Peyer's patch (tissue), 4 donors: ENCODE measurements at regions not wholly inside any gene's neighbourhood (a gene's known extent, or its start where the extent isn't known, plus 50 kb on each side); places are given as distances from the start of the nearest gene placed in this dataset.

Experiments used
- DNase-seq, 3 donors: peaks; one replicate each; pipeline ENCODE4 v3.0.0-alpha.2; 2017 to 2019
- H3K27ac ChIP-seq, 4 donors: fragments of 200-600 bp; sonication (generic); one replicate each; pipeline ENCODE4 v1.5.1; 2016 to 2019
- H3K27me3 ChIP-seq, 2 donors: fragments of 200-600 bp; sonication (generic); one replicate each; pipeline ENCODE4 v1.5.1; 2019
- H3K36me3 ChIP-seq, 3 donors: fragments of 200-600 bp; sonication (generic); one replicate each; pipeline ENCODE4 v1.5.1; 2016 to 2019
- H3K4me1 ChIP-seq, 4 donors: fragments of 200-600 bp; sonication (generic); one replicate each; pipeline ENCODE4 v1.5.1; 2016 to 2019
- H3K4me3 ChIP-seq, 4 donors: fragments of 200-600 bp; sonication (generic); 1 replicate in 3 of 4; 2 replicates in 1 of 4; pipeline ENCODE4 v1.5.1; 2016 to 2019; ENCODE audit warnings: mild to moderate bottlenecking in 1 of 4
- H3K9me3 ChIP-seq, 4 donors: fragments of 200-600 bp; sonication (generic); one replicate each; pipeline ENCODE4 v1.5.1; 2016 to 2019; ENCODE audit warnings: mild to moderate bottlenecking in 1 of 4
- POLR2A ChIP-seq, 2 donors: fragments of 450-650 bp; IDR thresholded peaks; one replicate each; pipeline ENCODE4 v1.5.1; 2017; ENCODE audit warnings: antibody characterized with exemption in 2 of 2, mild to moderate bottlenecking in 2 of 2, moderate library complexity in 2 of 2
- TF ChIP-seq, protein P1 (sequence below), 6 experiments: fragments of 450-650 bp in 4 of 6; fragments of 200-600 bp in 2 of 6; sonication (generic) in 1 of 6; IDR thresholded peaks; one replicate each; pipeline ENCODE4 v1.5.1; 2017 to 2019; ENCODE audit warnings: antibody characterized with exemption in 6 of 6, mild to moderate bottlenecking in 3 of 6, moderate library complexity in 1 of 6

DNA sequence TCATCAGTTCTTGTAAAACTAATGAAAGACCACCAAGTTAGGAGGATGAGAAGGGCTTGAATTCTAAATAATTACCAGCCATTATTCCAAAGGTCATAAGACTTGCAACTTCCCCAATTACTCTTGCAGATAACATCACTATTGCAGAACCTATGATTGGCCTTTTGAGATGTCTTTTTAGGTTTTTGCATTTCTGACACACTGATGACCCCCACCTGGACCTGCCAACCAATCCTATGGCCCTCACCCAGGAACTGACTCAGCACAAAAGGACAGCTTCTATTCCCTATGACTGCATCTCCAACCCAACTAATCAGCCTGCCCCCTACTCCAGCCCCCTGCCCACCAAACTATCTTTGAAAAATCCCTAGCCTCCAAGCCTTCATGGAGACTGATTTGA lies 111.5 kb upstream of the COPS8 start:
- TF ChIP-seq, protein P1, sequence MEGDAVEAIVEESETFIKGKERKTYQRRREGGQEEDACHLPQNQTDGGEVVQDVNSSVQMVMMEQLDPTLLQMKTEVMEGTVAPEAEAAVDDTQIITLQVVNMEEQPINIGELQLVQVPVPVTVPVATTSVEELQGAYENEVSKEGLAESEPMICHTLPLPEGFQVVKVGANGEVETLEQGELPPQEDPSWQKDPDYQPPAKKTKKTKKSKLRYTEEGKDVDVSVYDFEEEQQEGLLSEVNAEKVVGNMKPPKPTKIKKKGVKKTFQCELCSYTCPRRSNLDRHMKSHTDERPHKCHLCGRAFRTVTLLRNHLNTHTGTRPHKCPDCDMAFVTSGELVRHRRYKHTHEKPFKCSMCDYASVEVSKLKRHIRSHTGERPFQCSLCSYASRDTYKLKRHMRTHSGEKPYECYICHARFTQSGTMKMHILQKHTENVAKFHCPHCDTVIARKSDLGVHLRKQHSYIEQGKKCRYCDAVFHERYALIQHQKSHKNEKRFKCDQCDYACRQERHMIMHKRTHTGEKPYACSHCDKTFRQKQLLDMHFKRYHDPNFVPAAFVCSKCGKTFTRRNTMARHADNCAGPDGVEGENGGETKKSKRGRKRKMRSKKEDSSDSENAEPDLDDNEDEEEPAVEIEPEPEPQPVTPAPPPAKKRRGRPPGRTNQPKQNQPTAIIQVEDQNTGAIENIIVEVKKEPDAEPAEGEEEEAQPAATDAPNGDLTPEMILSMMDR (IDR thresholded peaks at IDR 0.05): no peak
- TF ChIP-seq POLR2A (IDR thresholded peaks at IDR 0.05): no peak
- Histone ChIP-seq H3K4me1 (peaks cover 0 to 6% (median 2%) of the 10 kb centered on the region in 4 donors), H3K27ac (no peak overlapping the region), H3K4me3 (no peak overlapping the region), H3K9me3 (no peaks in the 10 kb centered on the region), H3K36me3 (no peaks in the 10 kb centered on the region), H3K27me3 (no peaks in the 10 kb centered on the region)
- DNase-seq: no peak

GRCh38 chr2:236974752-236975151 lies 110.9 kb upstream of the COPS8 start:
- peaks cover 0 to 6% (median 2%) of the 10 kb centered on the region in 4 donors for H3K4me1 ChIP-seq
- DNase-seq: no peak
- no peaks in the 10 kb centered on the region for H3K36me3 ChIP-seq
- no peaks in the 10 kb centered on the region for H3K27me3 ChIP-seq
- TF ChIP-seq, protein P1 (IDR thresholded peaks at IDR 0.05): no peak
- TF ChIP-seq POLR2A (IDR thresholded peaks at IDR 0.05): no peak
- no peak overlapping the region for H3K4me3 ChIP-seq
- H3K9me3 ChIP-seq: no peaks in the 10 kb centered on the region
- no peak overlapping the region for H3K27ac ChIP-seq

GRCh38 chr2:236975766-236976165 lies 109.9 kb upstream of the COPS8 start:
- no peaks in the 10 kb centered on the region for H3K27me3 ChIP-seq
- no peaks in the 10 kb centered on the region for H3K9me3 ChIP-seq
- TF ChIP-seq POLR2A (IDR thresholded peaks at IDR 0.05): no peak
- TF ChIP-seq, protein P1 (IDR thresholded peaks at IDR 0.05): no peak
- no peak overlapping the region for H3K27ac ChIP-seq
- no peak for DNase-seq
- peaks cover 0 to 6% (median 2%) of the 10 kb centered on the region in 4 donors for H3K4me1 ChIP-seq
- no peak overlapping the region for H3K4me3 ChIP-seq
- H3K36me3 ChIP-seq: no peaks in the 10 kb centered on the region

GRCh38 chr2:236976266-236977062 lies 109.2 kb upstream of the COPS8 start:
- no peaks in the 10 kb centered on the region for H3K9me3 ChIP-seq
- H3K36me3 ChIP-seq: no peaks in the 10 kb centered on the region
- TF ChIP-seq, protein P1 (IDR thresholded peaks at IDR 0.05): no peak
- no peak for TF ChIP-seq POLR2A (IDR thresholded peaks at IDR 0.05)
- H3K27me3 ChIP-seq: no peaks in the 10 kb centered on the region
- H3K27ac ChIP-seq: no peak overlapping the region
- H3K4me3 ChIP-seq: no peak overlapping the region
- peaks cover 0 to 6% (median 2%) of the 10 kb centered on the region in 4 donors for H3K4me1 ChIP-seq
- DNase-seq: no peak

DNA sequence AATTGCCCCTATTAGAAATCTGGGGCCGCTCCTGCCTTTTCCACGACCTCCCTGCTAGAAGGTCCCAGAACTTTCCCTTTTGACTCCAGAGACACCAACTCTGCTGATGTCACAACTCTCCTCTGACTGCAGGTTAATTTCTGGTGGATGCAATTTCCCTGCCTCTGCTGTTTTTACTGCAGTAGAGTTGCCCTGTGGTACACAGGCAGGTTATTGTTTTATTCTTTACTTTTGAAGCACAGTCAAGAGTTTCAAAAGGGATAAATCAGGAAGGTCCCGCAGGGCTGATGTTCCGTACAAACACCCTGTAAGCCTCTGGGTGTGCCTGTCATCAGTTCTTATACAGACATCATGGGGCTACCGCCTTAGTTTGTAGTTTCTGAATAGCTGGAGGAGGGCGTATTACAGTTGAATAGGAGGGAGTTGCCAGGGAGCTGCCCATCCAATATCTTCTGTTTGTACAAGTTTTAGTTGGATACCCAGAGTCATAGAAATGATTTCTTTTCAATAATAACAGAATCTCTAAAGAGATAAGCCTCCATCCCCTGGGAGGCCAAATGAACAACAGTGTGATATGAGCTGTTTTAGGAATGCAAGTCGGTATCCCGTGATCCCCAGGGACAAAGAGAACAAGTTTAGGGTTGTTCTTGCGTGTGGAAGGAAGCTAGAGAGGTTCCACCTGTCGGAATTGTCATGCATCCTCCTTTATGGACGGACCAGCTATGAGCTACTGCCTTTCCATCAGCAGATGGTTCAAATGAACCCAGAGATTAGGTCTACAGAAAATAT lies 108.4 kb upstream of the COPS8 start:
- Histone ChIP-seq H3K36me3 (no peaks in the 10 kb centered on the region), H3K9me3 (no peaks in the 10 kb centered on the region), H3K4me3 (no peak overlapping the region), H3K4me1 (peaks cover 0 to 3% (median under 1%) of the 10 kb centered on the region in 4 donors), H3K27ac (no peak overlapping the region), H3K27me3 (no peaks in the 10 kb centered on the region)
- no peak for TF ChIP-seq POLR2A (IDR thresholded peaks at IDR 0.05)
- TF ChIP-seq, protein P1 (IDR thresholded peaks at IDR 0.05): no peak
- no peak for DNase-seq
